ENCODE measurements at regions not wholly inside any gene's neighbourhood (a gene's known extent, or its start where the extent isn't known, plus 50 kb on each side); places are given as distances from the start of the nearest gene placed in this dataset.
"Not testable (repeated sequence)": the region's sequence is repeated elsewhere in the genome, so short reads cannot be mapped to it uniquely, and the experiment has no call there.

DNA sequence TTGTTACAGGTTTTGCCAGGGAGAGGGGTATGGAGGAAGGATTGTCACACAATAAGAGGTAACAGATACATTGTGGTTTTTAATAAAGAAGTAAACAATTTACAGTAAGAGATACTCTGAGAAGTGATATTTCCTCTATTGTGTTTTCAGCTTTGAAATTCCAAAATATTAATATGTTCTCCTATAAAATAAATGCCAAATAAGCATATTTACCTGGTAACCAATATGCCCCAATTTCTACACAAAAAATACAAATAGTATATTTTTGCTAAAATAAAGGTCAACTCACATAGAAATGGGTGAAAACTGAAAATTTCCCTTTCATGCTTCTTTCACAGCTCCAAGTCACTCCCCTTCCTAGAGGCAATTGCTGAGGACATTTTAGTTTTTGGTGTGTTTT, 437.4 kb upstream of the UBE2E2 start:
- no peak for DNase-seq

DNA sequence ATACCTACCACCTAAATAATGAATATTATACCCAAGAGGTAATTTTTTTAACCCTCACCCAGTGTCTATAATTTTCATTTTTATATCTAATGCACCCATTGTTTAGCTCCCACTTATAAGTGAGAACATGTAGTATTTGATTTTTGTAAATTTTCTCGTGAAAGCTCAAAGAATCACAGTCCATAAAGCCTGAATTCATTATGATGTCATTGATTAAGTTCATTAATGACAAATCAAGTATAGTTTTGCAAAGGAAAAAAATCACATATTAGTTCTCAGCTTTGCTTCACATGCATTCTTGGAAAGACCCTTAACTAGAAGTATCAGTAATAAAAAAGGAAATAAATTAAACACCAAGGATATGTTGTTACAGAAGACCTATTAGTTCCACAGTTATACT, 425.3 kb upstream of the UBE2E2 start:
- no peak for DNase-seq

DNA sequence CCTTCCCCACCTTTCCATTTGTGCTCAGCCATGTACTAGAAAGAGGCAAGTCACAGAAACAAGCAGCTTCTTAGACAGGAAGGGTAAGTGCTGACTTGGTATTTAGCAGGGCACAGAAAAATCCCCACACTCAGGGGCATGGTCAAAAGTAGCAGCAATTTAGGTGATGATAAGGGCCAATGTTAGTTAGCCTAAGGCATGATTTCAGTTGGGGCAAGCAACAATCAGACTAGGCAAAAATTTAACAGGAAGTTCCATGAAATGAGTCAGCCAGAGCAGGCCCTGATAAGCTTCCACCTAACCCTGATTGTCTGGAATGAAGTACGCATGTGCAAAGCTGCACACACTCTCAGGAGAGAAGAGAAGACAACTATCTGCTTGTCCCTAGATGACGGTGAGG, 423.4 kb upstream of the UBE2E2 start:
- no peak for DNase-seq

DNA sequence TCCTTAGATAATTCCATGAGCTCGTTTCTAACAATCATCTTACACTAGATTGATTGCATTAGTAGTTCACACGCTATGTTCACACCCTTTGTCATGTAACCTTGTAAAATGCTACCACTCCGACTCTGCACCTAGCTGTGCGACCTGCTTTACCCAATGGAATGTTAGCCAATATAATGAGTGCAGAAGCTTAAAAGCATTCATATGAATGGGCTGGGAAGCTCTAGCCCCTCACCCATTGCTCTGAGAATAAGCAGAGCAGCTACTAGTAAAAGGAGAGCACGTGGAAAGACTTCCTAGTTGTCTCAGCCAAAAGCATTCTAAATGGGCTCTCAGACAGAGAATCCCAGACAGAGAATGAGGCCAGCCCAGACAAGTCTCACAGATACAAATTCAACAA, 410.6 kb upstream of the UBE2E2 start:
- DNase-seq, result no peak

DNA sequence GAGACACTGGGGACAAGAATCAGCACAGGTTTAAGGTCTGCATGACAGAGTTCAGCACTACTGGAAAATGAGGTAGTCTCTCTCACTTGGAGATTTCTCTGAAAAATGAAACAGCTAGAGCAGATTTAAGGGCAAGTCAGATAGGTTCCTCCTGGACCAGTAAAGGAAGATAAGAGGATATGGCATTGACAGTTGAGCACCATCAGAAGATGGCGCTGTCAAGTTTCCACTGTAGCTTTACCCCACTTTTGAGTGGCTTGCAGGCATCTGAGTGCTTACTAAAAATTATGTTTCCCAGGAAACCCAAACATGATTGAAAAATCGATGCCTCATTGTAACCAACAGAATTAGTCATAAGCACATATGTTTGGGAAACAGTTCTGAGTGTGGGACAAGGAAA, 407.2 kb upstream of the UBE2E2 start:
- DNase-seq, result no peak

DNA sequence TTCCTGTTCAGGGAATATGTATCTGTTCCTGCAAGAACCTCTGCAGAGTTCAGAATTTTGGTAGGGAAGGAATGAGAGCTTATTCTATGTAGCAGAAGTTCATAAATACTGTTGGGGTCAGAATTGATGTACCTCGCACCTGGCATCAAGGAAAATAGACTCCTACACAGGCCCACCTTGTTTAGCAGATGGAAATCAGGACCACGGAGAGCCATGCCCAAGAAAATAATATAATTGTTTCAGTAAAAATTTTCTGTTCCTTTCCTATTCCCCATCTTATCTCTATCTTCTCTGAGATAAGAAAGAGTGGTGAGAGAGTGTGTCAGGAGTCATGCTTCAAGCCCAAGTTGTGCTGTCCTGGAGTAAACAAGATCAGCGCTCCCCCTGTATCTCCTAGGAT, 404.7 kb upstream of the UBE2E2 start:
- DNase-seq, result no peak

DNA sequence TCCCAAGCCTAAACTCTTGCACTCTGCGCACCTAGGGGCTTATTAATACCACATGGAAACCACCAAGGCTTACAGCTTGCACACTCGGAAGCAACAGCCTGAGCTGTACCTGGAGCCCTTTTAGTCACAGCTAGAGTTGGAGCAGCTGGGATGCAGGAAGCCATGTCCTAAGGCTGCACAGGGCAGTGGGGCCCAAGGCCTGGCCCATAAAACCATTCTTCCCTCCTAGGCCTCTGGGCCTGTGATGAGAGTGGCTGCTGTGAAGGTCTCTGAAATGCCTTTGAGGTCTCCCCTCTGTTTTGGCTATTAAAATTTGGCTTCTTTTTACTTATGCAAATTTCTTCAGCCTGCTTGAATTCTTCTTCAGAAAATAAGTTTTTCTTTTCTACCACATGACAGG, 383.9 kb upstream of the UBE2E2 start:
- no peak for DNase-seq

DNA sequence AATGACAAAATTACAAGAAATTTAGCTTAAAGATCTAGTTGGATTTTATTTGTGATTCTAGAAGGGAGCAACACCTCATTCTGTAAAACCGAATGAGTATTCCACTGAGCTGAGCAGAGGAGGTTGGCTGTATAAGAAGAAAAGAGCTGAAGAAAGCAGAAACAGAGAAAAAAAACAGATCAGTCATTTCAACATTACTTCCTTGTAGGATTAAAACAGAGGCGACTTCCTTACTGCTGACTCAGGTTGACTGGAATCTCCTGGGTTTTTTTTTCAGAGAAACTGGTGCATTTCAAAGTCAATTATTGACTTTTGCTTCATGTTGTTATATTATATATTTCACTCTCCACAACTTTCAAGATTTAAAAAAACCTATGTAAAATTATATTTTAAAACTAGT, 368.1 kb upstream of the UBE2E2 start:
- DNase-seq, result no peak

DNA sequence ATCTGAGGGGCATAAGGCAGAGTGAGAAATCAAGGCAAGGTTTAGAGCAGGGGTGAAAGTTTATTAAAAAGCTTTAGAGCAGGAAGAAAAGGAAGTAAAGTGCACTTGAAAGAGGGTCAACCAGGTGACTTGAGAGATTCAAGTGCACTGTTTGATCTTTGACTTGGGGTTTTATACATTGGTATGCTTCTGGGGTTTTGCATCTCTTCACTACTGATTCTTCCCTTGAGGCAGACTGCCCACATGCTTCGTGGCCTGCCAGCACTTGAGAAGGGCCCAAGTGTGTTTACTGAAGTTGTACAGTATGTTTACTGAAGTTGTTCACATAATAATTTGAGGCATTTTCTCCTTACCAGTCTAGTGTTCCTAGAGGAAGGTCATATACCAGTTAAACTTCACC, 367.0 kb upstream of the UBE2E2 start:
- DNase-seq, result no peak

DNA sequence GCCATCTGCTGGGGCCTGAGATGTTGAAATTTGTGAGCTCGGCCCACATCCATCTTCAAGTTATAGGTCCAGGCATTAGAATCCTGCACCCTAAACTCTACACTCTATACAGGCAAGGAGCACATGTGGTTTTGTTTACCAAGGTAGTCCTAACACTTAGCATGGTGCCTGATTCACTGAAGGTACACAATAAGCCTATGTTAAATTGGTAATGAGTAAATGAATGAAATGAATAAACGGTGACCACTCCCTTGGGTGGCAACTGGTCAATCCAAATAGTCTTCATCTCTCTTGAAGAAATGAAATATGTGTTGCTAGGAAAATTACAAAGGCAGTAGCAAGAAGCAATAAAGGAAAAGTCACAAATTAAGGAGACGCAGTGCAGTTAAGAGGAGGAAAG, 359.3 kb upstream of the UBE2E2 start:
- no peak for DNase-seq

DNA sequence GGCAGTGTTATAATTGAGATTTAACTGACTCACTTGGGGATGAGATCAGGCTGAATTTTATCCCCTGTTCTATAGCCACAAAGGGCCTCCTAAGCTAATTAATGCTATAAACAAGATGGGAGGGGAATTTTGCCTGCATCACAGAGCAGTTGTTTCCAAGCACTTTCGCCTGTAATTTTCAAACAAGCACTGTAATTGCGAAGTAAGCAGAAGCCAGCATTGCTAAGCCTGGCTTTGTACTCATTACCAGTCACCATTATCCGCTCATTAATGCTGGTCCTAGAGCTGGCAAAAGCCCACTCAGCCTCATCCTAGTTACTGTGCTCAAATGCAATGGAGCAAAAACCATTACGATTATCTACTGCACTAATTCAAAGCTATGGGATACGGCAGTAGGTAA, 356.6 kb upstream of the UBE2E2 start:
- DNase-seq, result no peak

DNA sequence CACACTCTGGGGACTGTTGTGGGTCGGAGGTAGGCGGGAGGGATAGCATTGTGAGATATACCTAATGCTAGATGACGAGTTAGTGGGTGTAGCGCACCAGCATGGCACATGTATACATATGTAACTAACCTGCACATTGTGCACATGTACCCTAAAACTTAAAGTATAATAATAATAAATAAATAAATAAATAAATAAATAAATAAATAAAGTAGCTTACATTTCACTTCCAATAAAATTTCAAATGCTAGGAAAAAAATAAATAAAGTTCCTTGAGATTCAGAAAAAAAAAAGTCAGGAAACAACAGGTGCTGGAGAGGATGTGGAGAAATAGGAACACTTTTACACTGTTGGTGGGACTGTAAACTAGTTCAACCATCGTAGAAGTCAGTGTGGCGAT, 353.5 kb upstream of the UBE2E2 start:
- not testable (repeated sequence) for DNase-seq

DNA sequence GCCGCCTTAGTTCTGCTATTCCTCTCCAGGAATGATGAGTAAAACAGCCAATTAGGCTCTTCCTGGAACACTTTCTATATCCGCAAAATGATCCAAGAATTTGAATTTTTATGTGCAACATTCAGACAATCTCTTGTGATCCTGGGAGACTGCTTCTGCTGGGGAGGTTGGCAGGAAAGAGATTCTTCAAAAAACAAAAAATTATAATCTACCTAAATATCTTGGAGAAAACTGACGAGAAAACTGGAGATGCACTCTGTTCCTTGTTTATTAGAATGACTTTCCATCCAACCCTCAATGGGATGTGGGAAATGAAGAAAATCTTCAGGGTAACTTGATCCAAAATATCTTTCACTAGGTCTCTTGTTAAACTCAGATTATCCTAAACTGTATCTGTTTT, 346.3 kb upstream of the UBE2E2 start:
- no peak for DNase-seq

DNA sequence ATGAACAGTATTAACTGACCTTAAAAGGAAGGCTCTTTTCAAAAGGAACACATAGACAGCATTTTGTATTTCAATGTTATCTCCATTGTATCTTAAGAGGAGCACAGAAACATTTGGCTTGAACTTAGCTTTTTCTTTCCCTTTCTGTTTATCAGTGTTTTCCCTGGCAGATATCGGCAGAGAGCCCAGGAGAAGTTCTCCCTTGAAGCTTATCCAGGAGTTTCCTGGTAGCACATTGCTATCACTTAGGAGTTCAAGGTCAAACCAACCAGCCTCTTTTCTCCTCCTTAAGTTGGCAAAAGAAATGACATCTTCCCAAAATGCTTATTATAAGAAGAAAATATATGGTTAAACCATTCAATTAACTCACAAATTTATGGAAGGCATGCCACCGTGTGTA, 344.6 kb upstream of the UBE2E2 start:
- no peak for DNase-seq

DNA sequence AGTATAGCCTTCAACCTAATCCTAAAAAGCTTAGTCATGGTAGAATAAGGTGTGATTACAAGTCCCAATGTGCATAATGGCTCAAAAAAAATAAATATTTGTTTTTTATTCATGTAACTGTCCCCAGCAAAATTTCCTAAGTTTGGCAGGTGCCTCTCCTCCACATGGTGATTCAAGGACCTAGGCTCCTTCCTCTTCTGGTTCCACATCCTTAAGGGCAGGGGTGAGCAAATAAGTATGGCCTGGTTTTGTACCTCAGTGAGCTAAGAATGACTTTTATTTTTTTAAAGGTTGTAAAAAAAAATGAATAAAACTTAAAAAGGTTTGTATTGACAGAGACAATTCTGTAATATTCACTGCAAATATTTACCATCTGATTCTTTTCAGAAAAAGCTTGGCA, 343.5 kb upstream of the UBE2E2 start:
- no peak for DNase-seq

DNA sequence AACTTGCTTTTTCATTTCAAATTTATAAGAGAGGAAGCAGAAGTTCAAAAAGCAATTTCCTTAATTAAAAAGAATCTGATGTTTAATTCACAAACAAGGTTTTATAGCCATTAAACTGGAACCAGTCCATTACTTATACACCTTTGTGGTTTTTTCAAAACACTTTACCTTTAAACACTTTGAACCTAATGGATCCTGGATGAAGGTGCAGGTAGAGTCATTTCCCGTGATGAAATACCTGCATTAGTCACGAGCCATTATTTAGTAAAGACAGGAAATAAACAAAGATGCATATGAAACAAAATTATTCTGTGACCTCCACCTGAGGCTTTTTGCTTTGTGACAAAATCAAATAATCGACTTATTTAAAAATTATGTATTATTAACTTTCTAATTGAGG, 341.7 kb upstream of the UBE2E2 start:
- no peak for DNase-seq

DNA sequence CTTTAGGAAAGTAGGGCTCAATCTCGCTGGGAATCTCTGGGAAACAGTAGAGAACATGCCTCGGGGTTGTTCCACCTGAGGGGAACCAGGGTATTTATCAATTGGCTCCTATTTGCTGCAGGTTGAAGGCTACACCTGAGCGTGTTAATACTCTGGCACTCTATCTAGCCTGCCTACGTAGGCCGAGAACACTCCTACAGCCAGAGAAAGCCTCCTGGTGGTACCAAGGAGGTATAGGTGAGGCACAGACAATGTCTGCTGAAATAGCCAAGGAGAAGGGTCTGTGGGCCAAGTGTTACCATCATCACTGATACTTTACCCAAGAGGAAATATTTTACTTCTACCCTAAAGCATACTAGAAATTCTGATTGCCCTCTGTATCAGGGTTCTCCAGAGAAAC, 341.0 kb upstream of the UBE2E2 start:
- DNase-seq, result no peak

DNA sequence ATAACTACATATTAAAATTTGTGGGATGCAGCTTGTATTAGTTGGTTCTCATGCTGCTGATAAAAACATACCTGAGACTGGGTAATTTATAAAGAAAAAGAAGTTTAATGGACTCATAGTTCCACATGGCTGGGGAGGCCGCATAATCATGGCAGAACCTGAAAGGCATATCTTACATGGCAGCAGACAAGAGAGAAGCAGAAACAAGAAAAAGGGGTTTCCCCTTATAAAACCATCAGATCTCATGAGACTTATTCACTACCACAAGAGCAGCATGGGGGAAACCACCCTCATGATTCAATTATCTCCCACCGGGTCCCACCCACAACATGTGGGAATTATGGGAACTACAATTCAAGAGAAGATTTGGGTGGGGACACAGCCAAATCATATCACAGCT, 320.3 kb upstream of the UBE2E2 start:
- not testable (repeated sequence) for DNase-seq

DNA sequence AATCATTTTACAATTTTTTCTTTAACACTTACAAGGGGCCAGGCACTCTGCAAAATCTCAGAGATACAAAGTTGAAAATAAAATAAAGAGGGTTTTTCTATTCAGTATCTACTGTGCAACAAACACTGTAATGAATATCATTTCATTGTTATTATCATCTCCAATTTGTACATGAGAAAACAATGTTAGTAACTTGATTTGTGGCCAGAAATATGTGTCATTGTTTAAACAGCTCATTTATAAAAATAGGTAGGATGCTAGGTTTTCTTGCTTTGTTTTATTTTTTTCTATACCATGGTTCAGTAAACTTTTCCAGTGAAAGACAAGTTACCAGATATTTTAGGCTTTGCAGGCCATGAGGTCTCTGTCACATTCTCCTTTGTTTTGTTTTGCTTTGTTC, 318.1 kb upstream of the UBE2E2 start:
- DNase-seq, result no peak

DNA sequence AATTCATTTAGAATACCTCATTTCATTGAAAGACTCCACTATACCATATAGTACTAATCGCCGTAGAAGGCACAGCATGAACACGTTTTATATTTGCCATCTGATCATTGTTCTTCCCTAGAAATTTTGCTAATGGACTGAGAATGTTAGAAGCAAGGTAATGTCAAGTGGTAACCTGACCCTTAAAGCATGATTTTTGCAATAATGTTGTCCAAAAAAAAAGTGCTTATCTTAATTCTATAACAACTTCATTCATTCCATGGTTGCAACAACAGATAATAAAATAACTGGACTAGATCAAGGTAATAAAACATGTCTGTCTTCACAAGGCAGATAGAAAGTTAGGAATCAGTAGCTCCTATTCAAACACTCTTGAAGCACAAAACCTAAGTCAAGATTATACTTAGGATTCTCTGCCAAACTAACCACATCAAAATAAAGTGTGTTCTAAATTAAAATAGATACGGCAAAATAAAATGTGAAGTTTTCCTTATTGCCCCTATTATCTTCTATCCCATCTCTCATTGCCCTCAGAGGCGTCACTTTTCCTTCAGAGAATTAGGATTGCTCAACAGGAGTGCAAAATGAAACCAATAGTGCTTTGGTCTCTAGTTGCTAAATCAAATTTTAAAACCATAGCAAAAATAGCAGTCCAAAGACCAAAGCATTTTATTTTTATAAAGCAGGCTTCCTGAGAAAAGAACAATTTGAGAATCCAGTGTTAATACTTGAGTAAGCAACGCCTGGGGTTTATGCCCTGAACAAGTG, 317.4 kb upstream of the UBE2E2 start:
- no peak for DNase-seq

DNA sequence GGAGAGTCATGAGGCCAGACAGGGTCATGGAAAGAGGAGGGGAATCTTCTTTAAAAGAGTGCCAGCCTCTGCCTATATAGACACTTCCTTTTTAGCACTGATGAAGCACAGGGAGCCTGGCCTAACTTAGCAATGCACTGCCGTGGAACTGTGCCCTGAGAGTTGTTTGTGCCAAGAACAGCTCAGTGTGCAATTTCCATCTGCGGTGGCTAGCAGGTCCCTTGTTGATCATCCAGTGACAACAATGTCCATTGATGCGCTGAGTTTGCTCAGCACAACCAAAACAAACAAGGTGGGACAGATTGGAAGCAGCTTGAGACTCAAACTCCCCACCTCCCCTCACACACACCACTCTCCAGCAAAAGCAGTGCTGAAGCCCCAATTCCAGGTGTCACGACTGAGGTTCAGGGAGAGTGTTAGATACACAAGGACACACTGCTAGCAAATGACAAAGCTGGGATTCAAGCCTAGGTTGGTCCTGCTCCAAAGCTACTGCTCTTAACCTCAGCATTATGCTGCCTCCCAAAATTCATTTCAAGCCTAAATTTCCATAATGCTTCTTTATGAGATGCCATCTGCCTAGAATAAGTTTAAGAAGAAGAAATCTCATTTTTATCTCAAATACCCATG, 316.6 kb upstream of the UBE2E2 start:
- DNase-seq, result no peak

DNA sequence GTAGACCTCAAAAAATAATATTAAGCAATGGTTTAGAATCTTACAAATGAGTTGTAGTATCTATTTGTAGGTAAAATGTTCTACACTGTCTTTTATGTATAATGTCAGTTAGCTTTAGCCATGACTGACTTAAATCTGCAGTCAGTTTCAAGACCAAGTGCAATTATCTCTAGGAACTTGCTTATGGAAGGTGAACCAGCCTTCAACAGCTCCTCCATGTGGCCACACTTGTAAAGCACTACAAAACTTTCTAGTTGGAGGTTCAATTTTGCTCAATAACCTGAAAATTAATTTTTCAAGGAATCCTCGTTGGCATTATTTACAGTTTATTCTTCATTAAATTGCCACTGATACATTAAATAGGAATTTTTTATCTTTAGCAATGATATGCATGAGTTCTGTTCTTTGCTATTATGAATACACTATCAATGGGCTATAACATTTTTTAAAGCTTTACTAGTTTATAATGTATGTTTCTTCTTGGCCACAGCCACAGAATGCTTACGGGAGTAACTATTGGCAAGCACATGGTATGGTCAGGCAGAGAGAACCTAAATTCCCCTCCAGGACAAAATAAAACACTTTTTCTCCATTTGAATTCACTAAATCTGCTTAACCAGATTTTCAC, 315.3 kb upstream of the UBE2E2 start:
- DNase-seq, result no peak

DNA sequence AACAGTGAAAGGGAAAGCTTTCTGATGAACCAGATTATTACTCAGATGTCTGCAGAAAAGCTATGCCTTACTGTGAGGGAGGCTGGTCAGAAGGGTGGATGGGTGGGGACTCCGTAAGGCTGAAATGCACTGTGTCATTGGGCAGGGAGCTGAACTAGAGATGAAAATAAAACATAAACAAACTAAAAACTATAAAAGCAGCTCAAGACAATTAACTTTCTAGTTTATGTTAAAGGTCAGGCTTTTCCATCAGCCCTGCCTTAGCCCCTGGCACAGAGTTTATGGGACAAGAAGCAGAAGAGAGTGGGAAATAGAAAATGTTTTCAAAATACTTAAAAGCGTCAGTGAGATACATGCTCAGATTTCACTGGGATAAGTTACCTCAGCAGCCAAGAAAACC, 310.0 kb upstream of the UBE2E2 start:
- DNase-seq, result no peak
